ENCODE measurements at regions not wholly inside any gene's neighbourhood (a gene's known extent, or its start where the extent isn't known, plus 50 kb on each side); places are given as distances from the start of the nearest gene placed in this dataset.

DNA sequence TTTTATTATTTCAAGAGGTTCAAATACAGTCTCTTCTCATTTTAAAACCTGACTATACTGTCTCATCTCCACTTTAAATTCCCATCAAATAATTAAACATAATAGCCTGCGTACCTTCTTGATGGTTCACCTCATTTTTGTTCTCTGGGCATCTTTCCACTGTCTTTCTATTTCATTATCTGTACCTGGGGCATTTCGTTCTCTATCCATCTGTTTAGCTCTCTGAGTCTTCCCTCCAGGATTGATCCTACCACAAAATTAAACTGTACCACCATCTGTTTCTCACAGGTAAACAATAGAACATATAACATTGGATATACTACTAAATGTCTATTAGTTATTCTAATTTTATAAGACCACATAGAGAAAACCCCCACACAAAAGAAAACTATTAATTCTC, 1331.4 kb downstream of the NSUN3 start:
- DNase-seq (ENCODE audit: low read depth) = no peak
- TF ChIP-seq, protein P1, sequence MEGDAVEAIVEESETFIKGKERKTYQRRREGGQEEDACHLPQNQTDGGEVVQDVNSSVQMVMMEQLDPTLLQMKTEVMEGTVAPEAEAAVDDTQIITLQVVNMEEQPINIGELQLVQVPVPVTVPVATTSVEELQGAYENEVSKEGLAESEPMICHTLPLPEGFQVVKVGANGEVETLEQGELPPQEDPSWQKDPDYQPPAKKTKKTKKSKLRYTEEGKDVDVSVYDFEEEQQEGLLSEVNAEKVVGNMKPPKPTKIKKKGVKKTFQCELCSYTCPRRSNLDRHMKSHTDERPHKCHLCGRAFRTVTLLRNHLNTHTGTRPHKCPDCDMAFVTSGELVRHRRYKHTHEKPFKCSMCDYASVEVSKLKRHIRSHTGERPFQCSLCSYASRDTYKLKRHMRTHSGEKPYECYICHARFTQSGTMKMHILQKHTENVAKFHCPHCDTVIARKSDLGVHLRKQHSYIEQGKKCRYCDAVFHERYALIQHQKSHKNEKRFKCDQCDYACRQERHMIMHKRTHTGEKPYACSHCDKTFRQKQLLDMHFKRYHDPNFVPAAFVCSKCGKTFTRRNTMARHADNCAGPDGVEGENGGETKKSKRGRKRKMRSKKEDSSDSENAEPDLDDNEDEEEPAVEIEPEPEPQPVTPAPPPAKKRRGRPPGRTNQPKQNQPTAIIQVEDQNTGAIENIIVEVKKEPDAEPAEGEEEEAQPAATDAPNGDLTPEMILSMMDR (IDR thresholded peaks at IDR 0.05; ENCODE audit: insufficient read depth, low read length, poor library complexity, severe bottlenecking) = no peak
- H3K4me3 ChIP-seq (ENCODE audit: low read depth, low read length) = no peak overlapping the region
- H3K36me3 ChIP-seq (ENCODE audit: control insufficient read depth, insufficient read depth, low read length) = no peaks in the 10 kb centered on the region
- no peaks in the 10 kb centered on the region for H3K27me3 ChIP-seq (ENCODE audit: control insufficient read depth, insufficient read depth, low read length)

DNA sequence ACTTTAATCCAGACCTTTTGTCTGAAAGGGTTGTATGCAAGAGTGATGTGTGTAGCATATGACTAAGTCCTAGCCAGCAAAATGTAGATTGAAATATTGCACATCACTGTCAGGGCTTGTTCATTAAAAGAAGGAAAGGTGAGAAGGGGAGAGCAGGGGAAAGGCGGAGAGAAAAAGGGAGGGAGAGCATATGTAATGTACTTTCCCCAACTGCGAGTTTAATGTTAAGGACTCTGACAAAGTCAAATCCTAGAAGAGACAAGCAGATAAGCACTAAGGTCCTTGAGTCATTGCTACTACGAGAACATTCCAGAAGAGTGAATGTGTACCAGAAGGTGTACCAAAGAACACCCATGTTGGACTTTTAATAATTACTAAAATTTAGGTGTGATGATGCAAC, 1336.7 kb downstream of the NSUN3 start:
- no peak overlapping the region for H3K4me3 ChIP-seq (ENCODE audit: low read depth, low read length)
- H3K27me3 ChIP-seq (ENCODE audit: control insufficient read depth, insufficient read depth, low read length) = no peaks in the 10 kb centered on the region
- DNase-seq (ENCODE audit: low read depth) = peak; percentile 26
- TF ChIP-seq, protein P1 (IDR thresholded peaks at IDR 0.05; ENCODE audit: insufficient read depth, low read length, poor library complexity, severe bottlenecking) = no peak
- H3K36me3 ChIP-seq (ENCODE audit: control insufficient read depth, insufficient read depth, low read length) = no peaks in the 10 kb centered on the region

DNA sequence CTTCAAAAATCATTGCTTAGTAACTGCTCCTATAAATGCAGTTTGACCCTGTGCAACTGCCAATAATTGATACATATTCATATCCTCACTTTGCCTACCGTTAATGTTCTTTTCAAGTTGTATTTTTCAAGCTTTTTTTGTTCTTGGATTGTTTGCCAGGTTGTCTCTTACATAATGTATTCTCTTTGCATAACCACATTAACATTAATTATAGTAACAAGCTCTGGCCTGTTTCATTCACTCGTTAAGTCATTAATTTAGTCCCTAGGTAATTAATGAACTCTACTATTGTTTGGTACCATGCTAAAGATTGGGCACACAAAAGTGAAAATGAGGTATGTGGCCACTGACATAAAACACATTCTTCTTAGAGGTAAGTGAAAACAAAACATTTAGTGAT, 1338.8 kb downstream of the NSUN3 start:
- no peak for DNase-seq (ENCODE audit: low read depth)
- TF ChIP-seq, protein P1 (IDR thresholded peaks at IDR 0.05; ENCODE audit: insufficient read depth, low read length, poor library complexity, severe bottlenecking) = no peak
- Histone ChIP-seq H3K36me3 (ENCODE audit: control insufficient read depth, insufficient read depth, low read length) (no peaks in the 10 kb centered on the region), H3K4me3 (ENCODE audit: low read depth, low read length) (no peak overlapping the region), H3K27me3 (ENCODE audit: control insufficient read depth, insufficient read depth, low read length) (no peaks in the 10 kb centered on the region)

DNA sequence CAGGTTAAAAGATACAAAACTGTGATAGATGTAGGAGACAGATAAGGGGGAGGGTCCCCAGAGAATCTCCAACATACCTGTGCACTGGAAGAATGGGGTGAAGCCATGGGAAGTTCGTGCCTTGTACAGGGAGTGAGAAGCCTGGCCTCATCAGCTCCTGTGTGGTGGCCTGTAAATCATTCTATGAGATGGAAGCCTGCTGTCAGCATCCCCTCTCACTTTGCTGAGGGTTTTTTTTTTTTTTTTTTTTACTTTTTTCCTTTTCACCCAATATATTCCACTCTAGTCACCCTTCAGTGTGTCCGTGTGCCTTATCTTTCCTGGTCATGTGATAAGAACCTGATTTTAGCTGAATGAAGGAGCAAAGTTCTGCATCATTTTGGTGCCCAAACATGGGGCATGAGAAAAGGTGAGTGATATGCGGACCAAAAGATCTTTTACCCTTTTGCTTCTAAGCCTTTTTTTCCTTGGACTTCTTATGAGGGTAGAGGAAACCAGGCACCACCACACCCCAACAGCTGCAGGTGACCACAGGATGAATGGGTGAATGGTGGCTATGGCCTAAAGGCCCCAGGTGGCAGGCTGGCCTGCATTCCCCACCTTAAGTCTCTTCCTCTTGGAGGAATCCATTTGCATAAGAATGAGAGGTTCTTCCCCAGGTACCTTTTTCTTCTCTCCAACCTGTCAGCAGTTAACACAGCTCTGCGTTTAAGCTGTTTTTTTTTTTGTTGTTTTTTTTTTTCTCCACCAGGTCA, 1345.0 kb downstream of the NSUN3 start:
- no peak for DNase-seq (ENCODE audit: low read depth)
- H3K4me3 ChIP-seq (ENCODE audit: low read depth, low read length) = no peak overlapping the region
- H3K36me3 ChIP-seq (ENCODE audit: control insufficient read depth, insufficient read depth, low read length) = no peaks in the 10 kb centered on the region
- H3K27me3 ChIP-seq (ENCODE audit: control insufficient read depth, insufficient read depth, low read length) = no peaks in the 10 kb centered on the region
- TF ChIP-seq, protein P1 (IDR thresholded peaks at IDR 0.05; ENCODE audit: insufficient read depth, low read length, poor library complexity, severe bottlenecking) = no peak

DNA sequence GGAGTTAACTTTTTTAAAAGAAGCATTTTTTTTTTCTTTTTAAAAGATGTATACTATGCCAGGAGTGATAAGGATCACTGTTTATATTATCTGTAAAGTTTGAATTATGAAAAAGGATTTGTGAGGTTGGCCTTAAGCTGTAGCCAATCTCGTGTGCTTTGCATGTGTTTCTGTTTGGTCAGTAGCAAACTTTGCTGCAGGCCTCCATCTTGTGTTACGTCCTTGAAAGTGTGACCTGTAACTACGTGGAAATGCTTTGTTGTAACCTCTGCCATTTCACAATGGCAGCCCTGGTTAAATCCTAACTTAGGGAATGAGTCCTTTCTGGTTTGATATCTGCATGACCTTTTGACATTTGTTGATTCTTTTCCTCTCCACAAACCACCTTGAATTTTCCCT, 1345.6 kb downstream of the NSUN3 start:
- H3K27me3 ChIP-seq (ENCODE audit: control insufficient read depth, insufficient read depth, low read length) = no peaks in the 10 kb centered on the region
- H3K36me3 ChIP-seq (ENCODE audit: control insufficient read depth, insufficient read depth, low read length) = no peaks in the 10 kb centered on the region
- TF ChIP-seq, protein P1 (IDR thresholded peaks at IDR 0.05; ENCODE audit: insufficient read depth, low read length, poor library complexity, severe bottlenecking) = no peak
- no peak for DNase-seq (ENCODE audit: low read depth)
- no peak overlapping the region for H3K4me3 ChIP-seq (ENCODE audit: low read depth, low read length)

DNA sequence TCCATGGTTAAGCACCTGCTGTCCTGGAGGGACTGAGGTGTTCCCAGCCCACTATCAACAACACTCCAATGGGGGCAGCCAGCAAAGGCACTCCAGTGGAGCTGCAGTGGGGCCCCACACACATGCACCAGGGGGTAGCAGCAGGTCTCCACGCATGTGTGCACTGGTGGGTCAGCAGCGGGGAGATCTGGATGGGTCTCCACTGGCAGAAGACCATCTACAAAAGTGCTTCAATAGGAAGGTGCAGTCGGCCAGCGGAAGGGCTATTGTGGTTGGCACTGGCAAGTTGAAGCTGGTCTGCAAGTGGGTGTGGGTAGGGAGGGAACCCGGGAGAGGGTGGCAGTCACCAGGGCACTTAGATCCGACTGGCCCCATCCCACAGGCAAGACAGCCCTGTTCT, 1355.4 kb downstream of the NSUN3 start:
- no peak for DNase-seq (ENCODE audit: low read depth)
- Histone ChIP-seq H3K36me3 (ENCODE audit: control insufficient read depth, insufficient read depth, low read length) (no peaks in the 10 kb centered on the region), H3K27me3 (ENCODE audit: control insufficient read depth, insufficient read depth, low read length) (no peaks in the 10 kb centered on the region), H3K4me3 (ENCODE audit: low read depth, low read length) (no peak overlapping the region)
- TF ChIP-seq, protein P1 (IDR thresholded peaks at IDR 0.05; ENCODE audit: insufficient read depth, low read length, poor library complexity, severe bottlenecking) = no peak

Data from kidney epithelial cell (primary cell).